HCT116 (cell line): ENCODE measurements at regions not wholly inside any gene's neighbourhood (a gene's known extent, or its start where the extent isn't known, plus 50 kb on each side); places are given as distances from the start of the nearest gene placed in this dataset.

ENCODE experiments used
- ATAC-seq: fragments of 200-7000 bp; cut with Tn5 transposase; 2 replicates; pipeline ENCODE4 v1.9.1; 2020; ENCODE audit warnings: mild to moderate bottlenecking, moderate library complexity
- BruUV-seq: library from RNA; stranded (reverse); fragments of 400-500 nt; replicated peaks from 2 replicates; lab custom pipeline; 2021; lab: Mats Ljungman, UMichigan
- CTCF ChIA-PET: fragments of 300-600 bp; sonication (Branson Sonifier 250); formaldehyde crosslinking; loops from one replicate; lab custom pipeline; 2021; ENCODE audit warnings: antibody characterized with exemption; lab: Charles Lee
- POLR2A ChIA-PET: fragments of 300-600, 350-600 bp; sonication (Branson Sonifier 250); formaldehyde crosslinking; loops from one replicate; lab custom pipeline; 2021; ENCODE audit warnings: antibody characterized with exemption; lab: Charles Lee
- RAD21 ChIA-PET, 2 experiments: fragments of 300-600 bp; sonication (Branson Sonifier 250); formaldehyde crosslinking; loops; one replicate each; lab custom pipeline; 2023; ENCODE audit warnings: low total read pairs in 2 of 2; ENCODE audit not compliant: uncharacterized antibody in 2 of 2, unreplicated experiment in 2 of 2, low non-redundant PET in 1 of 2; lab: Charles Lee
- DNase-seq: peaks from one replicate; pipeline ENCODE4 v3.0.0-alpha.2; 2010; ENCODE audit warnings: low read depth, low spot score
- H2AFZ ChIP-seq: fragments of 200-600 bp; shearing (Covaris generic), sonication (generic); 2 replicates; pipeline ENCODE4 v1.6.1; 2017; ENCODE audit warnings: low read depth, mixed run types, mixed read lengths, antibody characterized with exemption, low read length; ENCODE audit not compliant: poor library complexity, severe bottlenecking
- H3K27ac ChIP-seq: 2 replicates; pipeline ENCODE4 v1.5.1; 2012; ENCODE audit warnings: low read depth, low read length
- H3K27me3 ChIP-seq: fragments of 200-600 bp; sonication (generic); 2 replicates; pipeline ENCODE4 v1.6.1; 2016; ENCODE audit warnings: mixed run types, low read length, mixed read lengths; ENCODE audit not compliant: insufficient read depth
- H3K36me3 ChIP-seq, 2 experiments: fragments of 200-500 bp in 1 of 2; fragments of 200-600 bp in 1 of 2; sonication (Bioruptor generic) in 1 of 2; sonication (generic) in 1 of 2; 2 replicates each; pipeline versions ENCODE4 v1.5.1 to v1.6.1; 2014 to 2016; ENCODE audit warnings: low read length in 2 of 2, inconsistent platforms in 1 of 2, mixed read lengths in 1 of 2, mixed run types in 1 of 2; ENCODE audit not compliant: insufficient read depth in 2 of 2, control insufficient read depth in 1 of 2
- H3K4me1 ChIP-seq, 2 experiments: fragments of 200-600 bp in 1 of 2; sonication (generic) in 1 of 2; 2 replicates each; pipeline versions ENCODE4 v1.5.1 to v1.6.1; 2012 to 2017; ENCODE audit warnings: low read length in 2 of 2, inconsistent platforms in 1 of 2, mild to moderate bottlenecking in 1 of 2, mixed read lengths in 1 of 2, mixed run types in 1 of 2, moderate library complexity in 1 of 2; ENCODE audit not compliant: insufficient read depth in 2 of 2, control insufficient read depth in 1 of 2
- H3K4me2 ChIP-seq: fragments of 200-600 bp; sonication (generic); 2 replicates; pipeline ENCODE4 v1.6.1; 2017; ENCODE audit warnings: mixed run types, low read length, mixed read lengths
- H3K4me3 ChIP-seq, 2 experiments: fragments of 200-600 bp in 1 of 2; sonication (generic) in 1 of 2; replicated peaks in 1 of 2; 2 replicates each; pipeline ENCODE4 v1.5.1; 2011 to 2016; ENCODE audit warnings: low read length in 2 of 2, control low read depth in 1 of 2, low read depth in 1 of 2, mild to moderate bottlenecking in 1 of 2, mixed read lengths in 1 of 2, mixed run types in 1 of 2
- H3K79me2 ChIP-seq: fragments of 200-600 bp; sonication (generic); 2 replicates; pipeline ENCODE4 v1.6.1; 2017; ENCODE audit warnings: mild to moderate bottlenecking, mixed run types, low read length, moderate library complexity, mixed read lengths; ENCODE audit not compliant: insufficient read depth
- H3K9ac ChIP-seq: fragments of 200-600 bp; sonication (generic); 2 replicates; pipeline ENCODE4 v1.6.1; 2016; ENCODE audit warnings: low read length, mixed read lengths
- H3K9me2 ChIP-seq: fragments of 200-600 bp; sonication (generic), shearing (Covaris generic); 2 replicates; pipeline ENCODE4 v1.6.1; 2017; ENCODE audit warnings: mixed run types, mild to moderate bottlenecking, moderate library complexity; ENCODE audit not compliant: insufficient read depth
- H3K9me3 ChIP-seq, 2 experiments: fragments of 200-500 bp in 1 of 2; fragments of 200-600 bp in 1 of 2; sonication (Bioruptor generic) in 1 of 2; sonication (generic) in 1 of 2; 2 replicates each; pipeline ENCODE4 v1.6.1; 2014 to 2017; ENCODE audit warnings: low read length in 2 of 2, mixed read lengths in 2 of 2, inconsistent platforms in 1 of 2, low read depth in 1 of 2, mild to moderate bottlenecking in 1 of 2, mixed run types in 1 of 2, moderate library complexity in 1 of 2; ENCODE audit not compliant: control insufficient read depth in 1 of 2, insufficient read depth in 1 of 2
- H4K20me1 ChIP-seq: fragments of 200-600 bp; sonication (generic), shearing (Covaris generic); 2 replicates; pipeline ENCODE4 v1.6.1; 2017; ENCODE audit warnings: mixed run types, mild to moderate bottlenecking, moderate library complexity; ENCODE audit not compliant: insufficient read depth
- ATF3 ChIP-seq: IDR thresholded peaks from 2 replicates; pipeline ENCODE4 v1.6.1; 2012
- CBX3 ChIP-seq: IDR thresholded peaks from 2 replicates; pipeline ENCODE4 v1.6.1; 2012; ENCODE audit warnings: low read depth
- CEBPB ChIP-seq: IDR thresholded peaks from 2 replicates; pipeline ENCODE4 v1.6.1; 2012; ENCODE audit warnings: low read depth
- CTCF ChIP-seq, 3 experiments: fragments of 200-600 bp in 1 of 3; sonication (generic) in 1 of 3; IDR thresholded peaks in 2 of 3; conservative IDR thresholded peaks in 1 of 3; 2 replicates each; pipeline ENCODE4 v1.5.1; 2012 to 2017; ENCODE audit warnings: low read depth in 2 of 3, low read length in 2 of 3, antibody characterized with exemption in 1 of 3, borderline replicate concordance in 1 of 3, control low read depth in 1 of 3, mild to moderate bottlenecking in 1 of 3, mixed read lengths in 1 of 3, mixed run types in 1 of 3, moderate library complexity in 1 of 3; ENCODE audit not compliant: insufficient read depth in 1 of 3
- EGR1 ChIP-seq: IDR thresholded peaks from 2 replicates; pipeline ENCODE4 v1.6.1; 2012; ENCODE audit warnings: low read depth
- ELF1 ChIP-seq: IDR thresholded peaks from 2 replicates; pipeline ENCODE4 v1.6.1; 2012; ENCODE audit warnings: low read depth, borderline replicate concordance
- EZH2 ChIP-seq: fragments of 200-600 bp; sonication (generic); IDR thresholded peaks from 2 replicates; pipeline ENCODE4 v1.6.1; 2017; ENCODE audit warnings: antibody characterized with exemption, mixed run types
- EZH2phosphoT487 ChIP-seq: fragments of 200-600 bp; IDR thresholded peaks from 2 replicates; pipeline ENCODE4 v1.6.1; 2018; ENCODE audit warnings: antibody characterized with exemption, borderline replicate concordance
- JUND ChIP-seq: IDR thresholded peaks from 2 replicates; pipeline ENCODE4 v1.6.1; 2012
- POLR2A ChIP-seq: IDR thresholded peaks from 2 replicates; pipeline ENCODE4 v1.7.0; 2011; ENCODE audit warnings: borderline replicate concordance; ENCODE audit not compliant: insufficient read depth, insufficient read length; ENCODE audit errors: extremely low read depth
- POLR2AphosphoS5 ChIP-seq: IDR thresholded peaks from 2 replicates; pipeline ENCODE4 v1.6.1; 2011; ENCODE audit warnings: mild to moderate bottlenecking, low read depth, low read length, moderate library complexity
- RAD21 ChIP-seq: IDR thresholded peaks from 2 replicates; pipeline ENCODE4 v1.6.1; 2012; ENCODE audit warnings: low read depth, mild to moderate bottlenecking
- REST ChIP-seq: IDR thresholded peaks from 2 replicates; pipeline ENCODE4 v1.6.1; 2012; ENCODE audit warnings: low read depth
- SP1 ChIP-seq: IDR thresholded peaks from 2 replicates; pipeline ENCODE4 v1.6.1; 2012; ENCODE audit warnings: low read depth
- SRF ChIP-seq: IDR thresholded peaks from 2 replicates; pipeline ENCODE4 v1.6.1; 2012; ENCODE audit warnings: low read depth
- TCF7L2 ChIP-seq: IDR thresholded peaks from 2 replicates; pipeline ENCODE4 v1.7.0; 2011; ENCODE audit warnings: borderline replicate concordance, inconsistent platforms; ENCODE audit not compliant: insufficient read depth, insufficient read length; ENCODE audit errors: extremely low read depth
- YY1 ChIP-seq: IDR thresholded peaks from 2 replicates; pipeline ENCODE4 v1.6.1; 2011; ENCODE audit warnings: low read length, low read depth, moderate library complexity, mild to moderate bottlenecking; ENCODE audit not compliant: insufficient replicate concordance; ENCODE audit errors: extremely low read depth
- ZFX ChIP-seq: fragments of 450-650 bp; IDR thresholded peaks from 2 replicates; pipeline ENCODE4 v1.6.1; 2017
- ZNF274 ChIP-seq: fragments of 200-500 bp; sonication (Bioruptor generic); IDR thresholded peaks from 2 replicates; pipeline ENCODE4 v1.6.1; 2014; ENCODE audit warnings: mild to moderate bottlenecking, low read depth, low read length, inconsistent platforms
- intact Hi-C: fragments of 100-400 bp; cut with micrococcal nuclease; formaldehyde crosslinking; loops from 2 replicates; pipeline ENCODE4 v1.10.0; 2022
- TF ChIP-seq, protein P1 (sequence below): IDR thresholded peaks from 2 replicates; pipeline ENCODE4 v1.6.1; 2011; ENCODE audit warnings: mild to moderate bottlenecking, low read length, moderate library complexity; ENCODE audit not compliant: insufficient replicate concordance; ENCODE audit errors: extremely low read depth

- no peak for ATAC-seq
- no TSS peak for BruUV-seq
- CTCF ChIA-PET, result no interaction called here
- Histone ChIP-seq H3K9ac (no peak overlapping the region), H3K9me3 (no peaks in the 10 kb centered on the region), H3K27ac (no peak overlapping the region), H3K4me2 (no peak overlapping the region), H3K79me2 (no peaks in the 10 kb centered on the region), H2AFZ (no peak overlapping the region), H4K20me1 (no peaks in the 10 kb centered on the region), H3K4me3 (no peak overlapping the region), H3K27me3 (no peaks in the 10 kb centered on the region), H3K9me2 (no peaks in the 10 kb centered on the region), H3K36me3 (no peaks in the 10 kb centered on the region), H3K4me1 (no peaks in the 10 kb centered on the region)
- intact Hi-C loops, result no loop called here
- RAD21 ChIA-PET, result no interaction called here
- TF ChIP-seq TCF7L2 (no peak), YY1 (no peak), EGR1 (no peak), EZH2phosphoT487 (no peak), CTCF (IDR thresholded peaks at IDR 0.05 in 2 of 3, conservative IDR thresholded peaks at IDR 0.05 in 1 of 3; ENCODE audit: borderline replicate concordance in 1 of 3, insufficient read depth in 1 of 3, low read depth in 2 of 3, low read length in 2 of 3) (no peak), ELF1 (no peak), POLR2A (no peak), SP1 (no peak), SRF (no peak), POLR2AphosphoS5 (no peak), ZNF274 (no peak), REST (no peak), CBX3 (no peak), JUND (no peak), CEBPB (no peak), EZH2 (no peak), ZFX (no peak), ATF3 (no peak), RAD21 (no peak)
- TF ChIP-seq, protein P1, sequence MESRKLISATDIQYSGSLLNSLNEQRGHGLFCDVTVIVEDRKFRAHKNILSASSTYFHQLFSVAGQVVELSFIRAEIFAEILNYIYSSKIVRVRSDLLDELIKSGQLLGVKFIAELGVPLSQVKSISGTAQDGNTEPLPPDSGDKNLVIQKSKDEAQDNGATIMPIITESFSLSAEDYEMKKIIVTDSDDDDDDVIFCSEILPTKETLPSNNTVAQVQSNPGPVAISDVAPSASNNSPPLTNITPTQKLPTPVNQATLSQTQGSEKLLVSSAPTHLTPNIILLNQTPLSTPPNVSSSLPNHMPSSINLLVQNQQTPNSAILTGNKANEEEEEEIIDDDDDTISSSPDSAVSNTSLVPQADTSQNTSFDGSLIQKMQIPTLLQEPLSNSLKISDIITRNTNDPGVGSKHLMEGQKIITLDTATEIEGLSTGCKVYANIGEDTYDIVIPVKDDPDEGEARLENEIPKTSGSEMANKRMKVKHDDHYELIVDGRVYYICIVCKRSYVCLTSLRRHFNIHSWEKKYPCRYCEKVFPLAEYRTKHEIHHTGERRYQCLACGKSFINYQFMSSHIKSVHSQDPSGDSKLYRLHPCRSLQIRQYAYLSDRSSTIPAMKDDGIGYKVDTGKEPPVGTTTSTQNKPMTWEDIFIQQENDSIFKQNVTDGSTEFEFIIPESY, result no peak
- POLR2A ChIA-PET, result no interaction called here
- DNase-seq, result no peak
Measured at GRCh38 chrX:41003506-41004270, 81.6 kb upstream of the USP9X start.
